Chondrocyte (in vitro differentiated cells): ENCODE measurements at regions not wholly inside any gene's neighbourhood (a gene's known extent, or its start where the extent isn't known, plus 50 kb on each side); places are given as distances from the start of the nearest gene placed in this dataset.

Experiments used
- DNase-seq: peaks from one replicate; pipeline ENCODE4 v3.0.0; 2021; ENCODE audit warnings: mixed read lengths, low spot score
- H3K27ac Mint-ChIP-seq: one replicate; pipeline ENCODE4 v1.8.0; 2021; ENCODE audit warnings: mild to moderate bottlenecking, moderate library complexity, mixed read lengths; ENCODE audit not compliant: unreplicated experiment
- H3K27me3 Mint-ChIP-seq: 2 replicates; pipeline ENCODE4 v1.8.0; 2021; ENCODE audit warnings: low read depth, mixed read lengths
- H3K36me3 Mint-ChIP-seq: 2 replicates; pipeline ENCODE4 v1.8.0; 2021; ENCODE audit warnings: low read depth, mixed read lengths
- H3K4me1 Mint-ChIP-seq: 2 replicates; pipeline ENCODE4 v1.8.0; 2021; ENCODE audit warnings: low read depth, mild to moderate bottlenecking, mixed read lengths
- H3K4me3 Mint-ChIP-seq: one replicate; pipeline ENCODE4 v1.8.0; 2021; ENCODE audit warnings: mild to moderate bottlenecking, moderate library complexity, mixed read lengths; ENCODE audit not compliant: unreplicated experiment
- H3K9me3 Mint-ChIP-seq: 2 replicates; pipeline ENCODE4 v1.8.0; 2021; ENCODE audit warnings: low read depth, mixed read lengths
- CTCF ChIP-seq: fragments of 200-600 bp; sonication (generic); IDR thresholded peaks from 2 replicates; pipeline ENCODE4 v1.5.0; 2021; ENCODE audit warnings: antibody characterized with exemption, mild to moderate bottlenecking, moderate library complexity

GRCh38 chr4:151988591-151988990 lies 227.8 kb upstream of the GATB start:
- no peak overlapping the region for H3K27ac Mint-ChIP-seq
- H3K36me3 Mint-ChIP-seq = no peaks in the 10 kb centered on the region
- DNase-seq = no peak
- peaks cover 7% of the 10 kb centered on the region for H3K27me3 Mint-ChIP-seq
- H3K9me3 Mint-ChIP-seq = no peaks in the 10 kb centered on the region
- no peak for TF ChIP-seq CTCF
- H3K4me3 Mint-ChIP-seq = no peak overlapping the region
- peaks cover 8% of the 10 kb centered on the region for H3K4me1 Mint-ChIP-seq

- Mint-ChIP-seq H3K36me3 (no peaks in the 10 kb centered on the region), H3K4me1 (peaks cover 8% of the 10 kb centered on the region), H3K4me3 (no peak overlapping the region), H3K9me3 (no peaks in the 10 kb centered on the region), H3K27ac (no peak overlapping the region), H3K27me3 (peaks cover 9% of the 10 kb centered on the region)
- no peak for TF ChIP-seq CTCF
- no peak for DNase-seq
Observed at GRCh38 chr4:151987606-151988005, 226.8 kb upstream of the GATB start.

GRCh38 chr4:151983854-151984253 lies 223.0 kb upstream of the GATB start:
- DNase-seq = no peak
- no peaks in the 10 kb centered on the region for H3K4me1 Mint-ChIP-seq
- no peak overlapping the region for H3K27ac Mint-ChIP-seq
- H3K9me3 Mint-ChIP-seq = no peaks in the 10 kb centered on the region
- H3K36me3 Mint-ChIP-seq = no peaks in the 10 kb centered on the region
- H3K4me3 Mint-ChIP-seq = no peak overlapping the region
- TF ChIP-seq CTCF = no peak
- peaks cover 11% of the 10 kb centered on the region for H3K27me3 Mint-ChIP-seq

GRCh38 chr4:151979819-151980218 lies 219.0 kb upstream of the GATB start:
- Mint-ChIP-seq H3K4me3 (no peak overlapping the region), H3K4me1 (no peaks in the 10 kb centered on the region), H3K27ac (no peak overlapping the region), H3K27me3 (peaks cover 7% of the 10 kb centered on the region), H3K36me3 (peaks cover 7% of the 10 kb centered on the region), H3K9me3 (peaks cover 23% of the 10 kb centered on the region)
- TF ChIP-seq CTCF = no peak
- no peak for DNase-seq

- Mint-ChIP-seq H3K27ac (no peak overlapping the region), H3K4me3 (no peak overlapping the region), H3K4me1 (no peaks in the 10 kb centered on the region), H3K36me3 (no peaks in the 10 kb centered on the region), H3K27me3 (peaks cover 10% of the 10 kb centered on the region), H3K9me3 (no peaks in the 10 kb centered on the region)
- no peak for DNase-seq
- TF ChIP-seq CTCF = no peak
Observed at GRCh38 chr4:151968643-151969042, 207.8 kb upstream of the GATB start.
